ENCODE measurements at regions not wholly inside any gene's neighbourhood (a gene's known extent, or its start where the extent isn't known, plus 50 kb on each side); places are given as distances from the start of the nearest gene placed in this dataset.

- no peak for DNase-seq (ENCODE audit: low spot score)
- H3K9me3 Mint-ChIP-seq = no peaks in the 10 kb centered on the region
- TF ChIP-seq, protein P1, sequence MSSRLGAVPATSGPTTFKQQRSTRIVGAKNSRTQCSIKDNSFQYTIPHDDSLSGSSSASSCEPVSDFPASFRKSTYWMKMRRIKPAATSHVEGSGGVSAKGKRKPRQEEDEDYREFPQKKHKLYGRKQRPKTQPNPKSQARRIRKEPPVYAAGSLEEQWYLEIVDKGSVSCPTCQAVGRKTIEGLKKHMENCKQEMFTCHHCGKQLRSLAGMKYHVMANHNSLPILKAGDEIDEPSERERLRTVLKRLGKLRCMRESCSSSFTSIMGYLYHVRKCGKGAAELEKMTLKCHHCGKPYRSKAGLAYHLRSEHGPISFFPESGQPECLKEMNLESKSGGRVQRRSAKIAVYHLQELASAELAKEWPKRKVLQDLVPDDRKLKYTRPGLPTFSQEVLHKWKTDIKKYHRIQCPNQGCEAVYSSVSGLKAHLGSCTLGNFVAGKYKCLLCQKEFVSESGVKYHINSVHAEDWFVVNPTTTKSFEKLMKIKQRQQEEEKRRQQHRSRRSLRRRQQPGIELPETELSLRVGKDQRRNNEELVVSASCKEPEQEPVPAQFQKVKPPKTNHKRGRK (CRISPR knock-in tag; IDR thresholded peaks at IDR 0.05; ENCODE audit: borderline replicate concordance) = no peak
- TF ChIP-seq HMGA2 (CRISPR knock-in tag; IDR thresholded peaks at IDR 0.05) = no peak
- no peak for TF ChIP-seq ZNF396 (CRISPR knock-in tag; IDR thresholded peaks at IDR 0.05; ENCODE audit: borderline replicate concordance)
- no peak for TF ChIP-seq NFYB (CRISPR knock-in tag; conservative IDR thresholded peaks at IDR 0.05; ENCODE audit: low read depth)
- TF ChIP-seq, protein P2, sequence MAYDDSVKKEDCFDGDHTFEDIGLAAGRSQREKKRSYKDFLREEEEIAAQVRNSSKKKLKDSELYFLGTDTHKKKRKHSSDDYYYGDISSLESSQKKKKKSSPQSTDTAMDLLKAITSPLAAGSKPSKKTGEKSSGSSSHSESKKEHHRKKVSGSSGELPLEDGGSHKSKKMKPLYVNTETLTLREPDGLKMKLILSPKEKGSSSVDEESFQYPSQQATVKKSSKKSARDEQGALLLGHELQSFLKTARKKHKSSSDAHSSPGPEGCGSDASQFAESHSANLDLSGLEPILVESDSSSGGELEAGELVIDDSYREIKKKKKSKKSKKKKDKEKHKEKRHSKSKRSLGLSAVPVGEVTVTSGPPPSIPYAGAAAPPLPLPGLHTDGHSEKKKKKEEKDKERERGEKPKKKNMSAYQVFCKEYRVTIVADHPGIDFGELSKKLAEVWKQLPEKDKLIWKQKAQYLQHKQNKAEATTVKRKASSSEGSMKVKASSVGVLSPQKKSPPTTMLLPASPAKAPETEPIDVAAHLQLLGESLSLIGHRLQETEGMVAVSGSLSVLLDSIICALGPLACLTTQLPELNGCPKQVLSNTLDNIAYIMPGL (CRISPR knock-in tag; IDR thresholded peaks at IDR 0.05) = no peak
- TF ChIP-seq ZNF425 (CRISPR knock-in tag; conservative IDR thresholded peaks at IDR 0.05) = no peak
- TF ChIP-seq MXD4 (CRISPR knock-in tag; IDR thresholded peaks at IDR 0.05; ENCODE audit: borderline replicate concordance) = no peak
- TF ChIP-seq, protein P3, sequence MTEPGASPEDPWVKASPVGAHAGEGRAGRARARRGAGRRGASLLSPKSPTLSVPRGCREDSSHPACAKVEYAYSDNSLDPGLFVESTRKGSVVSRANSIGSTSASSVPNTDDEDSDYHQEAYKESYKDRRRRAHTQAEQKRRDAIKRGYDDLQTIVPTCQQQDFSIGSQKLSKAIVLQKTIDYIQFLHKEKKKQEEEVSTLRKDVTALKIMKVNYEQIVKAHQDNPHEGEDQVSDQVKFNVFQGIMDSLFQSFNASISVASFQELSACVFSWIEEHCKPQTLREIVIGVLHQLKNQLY (CRISPR knock-in tag; IDR thresholded peaks at IDR 0.05) = no peak
- TF ChIP-seq, protein P4, sequence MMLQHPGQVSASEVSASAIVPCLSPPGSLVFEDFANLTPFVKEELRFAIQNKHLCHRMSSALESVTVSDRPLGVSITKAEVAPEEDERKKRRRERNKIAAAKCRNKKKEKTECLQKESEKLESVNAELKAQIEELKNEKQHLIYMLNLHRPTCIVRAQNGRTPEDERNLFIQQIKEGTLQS (CRISPR knock-in tag; conservative IDR thresholded peaks at IDR 0.05) = no peak
- TF ChIP-seq, protein P5, sequence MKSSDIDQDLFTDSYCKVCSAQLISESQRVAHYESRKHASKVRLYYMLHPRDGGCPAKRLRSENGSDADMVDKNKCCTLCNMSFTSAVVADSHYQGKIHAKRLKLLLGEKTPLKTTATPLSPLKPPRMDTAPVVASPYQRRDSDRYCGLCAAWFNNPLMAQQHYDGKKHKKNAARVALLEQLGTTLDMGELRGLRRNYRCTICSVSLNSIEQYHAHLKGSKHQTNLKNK (CRISPR knock-in tag; IDR thresholded peaks at IDR 0.05) = no peak
- no peak for TF ChIP-seq GTF2I (CRISPR knock-in tag; conservative IDR thresholded peaks at IDR 0.05)
- no peak for TF ChIP-seq CREB1 (CRISPR knock-in tag; IDR thresholded peaks at IDR 0.05)
- TF ChIP-seq, protein P6, sequence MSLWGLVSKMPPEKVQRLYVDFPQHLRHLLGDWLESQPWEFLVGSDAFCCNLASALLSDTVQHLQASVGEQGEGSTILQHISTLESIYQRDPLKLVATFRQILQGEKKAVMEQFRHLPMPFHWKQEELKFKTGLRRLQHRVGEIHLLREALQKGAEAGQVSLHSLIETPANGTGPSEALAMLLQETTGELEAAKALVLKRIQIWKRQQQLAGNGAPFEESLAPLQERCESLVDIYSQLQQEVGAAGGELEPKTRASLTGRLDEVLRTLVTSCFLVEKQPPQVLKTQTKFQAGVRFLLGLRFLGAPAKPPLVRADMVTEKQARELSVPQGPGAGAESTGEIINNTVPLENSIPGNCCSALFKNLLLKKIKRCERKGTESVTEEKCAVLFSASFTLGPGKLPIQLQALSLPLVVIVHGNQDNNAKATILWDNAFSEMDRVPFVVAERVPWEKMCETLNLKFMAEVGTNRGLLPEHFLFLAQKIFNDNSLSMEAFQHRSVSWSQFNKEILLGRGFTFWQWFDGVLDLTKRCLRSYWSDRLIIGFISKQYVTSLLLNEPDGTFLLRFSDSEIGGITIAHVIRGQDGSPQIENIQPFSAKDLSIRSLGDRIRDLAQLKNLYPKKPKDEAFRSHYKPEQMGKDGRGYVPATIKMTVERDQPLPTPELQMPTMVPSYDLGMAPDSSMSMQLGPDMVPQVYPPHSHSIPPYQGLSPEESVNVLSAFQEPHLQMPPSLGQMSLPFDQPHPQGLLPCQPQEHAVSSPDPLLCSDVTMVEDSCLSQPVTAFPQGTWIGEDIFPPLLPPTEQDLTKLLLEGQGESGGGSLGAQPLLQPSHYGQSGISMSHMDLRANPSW (CRISPR knock-in tag; conservative IDR thresholded peaks at IDR 0.05; ENCODE audit: low read depth) = no peak
- no peak for TF ChIP-seq NR3C1 (CRISPR knock-in tag; conservative IDR thresholded peaks at IDR 0.05; ENCODE audit: low read depth)
- TF ChIP-seq ZNF416 (CRISPR knock-in tag; IDR thresholded peaks at IDR 0.05) = no peak
- TF ChIP-seq ESRRA (CRISPR knock-in tag; IDR thresholded peaks at IDR 0.05; ENCODE audit: borderline replicate concordance) = no peak
- no peak for TF ChIP-seq RORB (CRISPR knock-in tag; IDR thresholded peaks at IDR 0.05)
- H3K4me1 Mint-ChIP-seq = peaks cover 5% of the 10 kb centered on the region; the same call in 1 of the 2 replicates
- no peak overlapping the region for H3K4me3 Mint-ChIP-seq
- no peak for ATAC-seq
- CTCF ChIA-PET = interaction anchor here (0.7 kb wide), 1 partner anchor 628 kb away, joined by 3 read pairs; no protein-coding TSS in a partner anchor
- POLR2A ChIA-PET = no interaction called here
- no peak overlapping the region for H3K27ac Mint-ChIP-seq
- H3K36me3 Mint-ChIP-seq = no peaks in the 10 kb centered on the region
- H3K27me3 Mint-ChIP-seq (ENCODE audit: low read depth) = peaks cover 35% of the 10 kb centered on the region
These were observed 90.4 kb upstream of the FMN2 start for GRCh38 chr1:240001177-240001740.

All from WTC11 (cell line).